Endothelial cell of umbilical vein (primary cell): ENCODE measurements at regions not wholly inside any gene's neighbourhood (a gene's known extent, or its start where the extent isn't known, plus 50 kb on each side); places are given as distances from the start of the nearest gene placed in this dataset.

ENCODE experiments used
- CTCF ChIP-seq, 2 donors: IDR thresholded peaks; 1 replicate in 1 of 2; 2 replicates in 1 of 2; pipeline ENCODE4 v1.5.1; 2011; ENCODE audit warnings: low read length in 2 of 2, mild to moderate bottlenecking in 2 of 2, moderate library complexity in 2 of 2, control low read depth in 1 of 2, inconsistent platforms in 1 of 2, low read depth in 1 of 2; ENCODE audit not compliant: insufficient read depth in 1 of 2; ENCODE audit errors: extremely low read depth in 1 of 2
- MAX ChIP-seq: IDR thresholded peaks from 2 replicates; pipeline ENCODE4 v1.6.1; 2011; ENCODE audit not compliant: insufficient read depth, insufficient read length
- POLR2A ChIP-seq: IDR thresholded peaks from 2 replicates; pipeline ENCODE4 v1.6.1; 2012; ENCODE audit warnings: low read depth, mild to moderate bottlenecking, control low read depth, low read length

GRCh38 chr6:1170794-1171193 lies 141.1 kb upstream of the FOXQ1 start:
- no peak for TF ChIP-seq CTCF (IDR thresholded peaks at IDR 0.05; ENCODE audit: extremely low read depth in 1 of 2, insufficient read depth in 1 of 2, low read depth in 1 of 2, low read length in 2 of 2)
- no peak for TF ChIP-seq POLR2A
- TF ChIP-seq MAX: no peak
